Stomach smooth muscle (tissue), 2 donors: ENCODE measurements at regions not wholly inside any gene's neighbourhood (a gene's known extent, or its start where the extent isn't known, plus 50 kb on each side); places are given as distances from the start of the nearest gene placed in this dataset.

Experiments used
- H3K27ac ChIP-seq: one replicate; pipeline ENCODE4 v1.7.0; 2013; ENCODE audit warnings: mild to moderate bottlenecking, low read length, inconsistent platforms
- H3K27me3 ChIP-seq, 2 donors: one replicate each; pipeline ENCODE4 v1.7.0; 2013; ENCODE audit warnings: low read length in 2 of 2; ENCODE audit not compliant: insufficient read depth in 2 of 2, control insufficient read depth in 1 of 2
- H3K36me3 ChIP-seq, 2 donors: one replicate each; pipeline ENCODE4 v1.7.0; 2013; ENCODE audit warnings: low read length in 2 of 2; ENCODE audit not compliant: control insufficient read depth in 2 of 2, insufficient read depth in 2 of 2
- H3K4me1 ChIP-seq: one replicate; pipeline ENCODE4 v1.7.0; 2013; ENCODE audit warnings: low read length; ENCODE audit not compliant: control insufficient read depth, insufficient read depth
- H3K4me3 ChIP-seq, 2 donors: one replicate each; pipeline ENCODE4 v1.7.0; 2013; ENCODE audit warnings: low read length in 2 of 2
- H3K9ac ChIP-seq, 2 donors: one replicate each; pipeline ENCODE4 v1.7.0; 2013; ENCODE audit warnings: low read length in 2 of 2, mild to moderate bottlenecking in 1 of 2
- H3K9me3 ChIP-seq, 2 donors: one replicate each; pipeline ENCODE4 v1.7.0; 2013; ENCODE audit warnings: low read length in 2 of 2; ENCODE audit not compliant: control insufficient read depth in 2 of 2
- donor health status: healthy.
- donor health status: Pancreatic carcinoma.

DNA sequence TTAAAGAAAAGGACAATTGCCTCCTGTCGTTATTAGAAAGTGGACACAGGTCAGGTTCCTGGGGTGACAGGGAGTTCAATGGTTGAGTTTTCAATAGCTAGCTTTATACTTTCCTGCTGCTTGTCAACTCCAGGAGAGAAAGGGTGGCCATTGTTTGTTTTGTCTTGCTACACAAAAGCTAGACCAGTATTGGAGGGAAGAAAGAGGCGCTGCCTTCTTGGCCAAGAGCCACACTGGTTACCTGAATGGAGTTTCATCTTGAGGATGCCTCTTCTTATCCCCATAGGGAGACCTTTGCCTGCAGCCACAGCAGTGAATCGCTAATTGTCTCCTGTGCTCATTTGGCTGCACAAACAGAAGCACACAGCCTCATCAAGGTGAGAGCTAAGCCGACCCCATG, 279.4 kb upstream of the GRIA1 start:
- Histone ChIP-seq H3K27ac (no peak overlapping the region), H3K27me3 (peaks cover 0 to 3% of the 10 kb centered on the region in 2 donors), H3K9ac (no peak overlapping the region), H3K9me3 (peaks cover 0 to 7% of the 10 kb centered on the region in 2 donors), H3K4me1 (no peaks in the 10 kb centered on the region), H3K36me3 (no peaks in the 10 kb centered on the region), H3K4me3 (no peak overlapping the region)

DNA sequence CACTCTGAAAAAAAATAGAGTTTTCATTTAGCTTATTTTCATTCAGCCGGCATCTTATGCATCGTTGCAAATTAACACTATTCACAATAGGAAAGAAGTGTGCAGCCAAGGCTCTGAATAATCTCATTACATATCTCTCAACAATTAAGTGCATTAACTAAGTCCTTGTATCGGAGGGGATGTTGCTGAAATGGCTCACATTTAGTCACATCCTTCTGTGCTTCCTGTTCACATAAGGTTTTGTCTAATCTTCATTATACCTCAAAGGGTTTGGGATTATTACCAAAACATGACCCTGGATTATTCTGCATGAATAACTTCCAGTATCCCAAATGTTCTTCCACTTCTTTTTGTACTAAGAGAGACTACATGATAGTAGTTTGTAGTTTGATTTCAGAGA, 278.0 kb upstream of the GRIA1 start:
- H3K36me3 ChIP-seq = no peaks in the 10 kb centered on the region

DNA sequence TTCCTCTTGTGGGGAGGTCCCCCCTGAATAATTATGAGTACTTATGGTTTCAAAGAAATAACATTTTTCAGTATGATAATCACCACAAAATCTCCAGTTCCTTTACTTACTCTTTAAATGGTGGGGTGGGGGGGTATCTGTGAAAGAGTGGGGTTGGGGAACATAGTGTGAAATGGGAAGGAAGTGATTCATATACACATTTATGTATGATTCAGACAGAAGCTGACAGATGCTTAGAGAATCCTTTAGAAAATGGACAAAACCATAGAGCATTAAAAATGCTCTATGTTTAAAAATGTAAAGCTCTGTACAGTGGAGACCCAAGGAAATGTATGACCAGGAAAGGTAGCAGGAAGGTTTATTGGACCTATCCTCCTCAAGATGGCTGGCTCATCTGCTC, 267.5 kb upstream of the GRIA1 start:
- Histone ChIP-seq H3K9ac (no peak overlapping the region), H3K4me3 (no peak overlapping the region), H3K4me1 (no peaks in the 10 kb centered on the region), H3K36me3 (no peaks in the 10 kb centered on the region), H3K27me3 (no peaks in the 10 kb centered on the region), H3K27ac (no peak overlapping the region), H3K9me3 (peaks cover 0 to 3% of the 10 kb centered on the region in 2 donors)

More for the DNA sequence above, 278.0 kb upstream of the GRIA1 start:
- Histone ChIP-seq H3K27me3 (peaks cover 0 to 3% of the 10 kb centered on the region in 2 donors), H3K9me3 (peaks cover 0 to 7% of the 10 kb centered on the region in 2 donors), H3K4me1 (no peaks in the 10 kb centered on the region), H3K4me3 (no peak overlapping the region), H3K27ac (no peak overlapping the region), H3K9ac (no peak overlapping the region)

DNA sequence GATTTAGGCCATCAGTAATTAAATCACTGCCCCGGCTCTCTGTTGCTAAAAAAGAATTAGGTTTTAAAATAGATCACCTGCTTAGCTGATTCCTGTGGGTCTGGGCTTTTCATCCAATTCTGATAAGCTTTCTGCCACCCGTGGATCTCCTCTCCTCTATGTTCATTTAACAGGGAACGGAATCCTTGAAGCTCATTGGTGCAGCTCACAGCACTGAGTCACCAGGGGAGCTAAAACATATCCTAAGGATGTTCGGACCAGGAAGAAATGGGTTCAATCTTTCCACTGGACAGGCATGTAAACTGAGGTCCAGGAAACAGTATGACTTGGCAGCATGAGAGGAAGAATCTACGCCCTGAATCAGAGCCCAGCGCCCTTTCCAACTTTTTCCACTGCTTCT, 267.1 kb upstream of the GRIA1 start:
- H3K4me1 ChIP-seq = no peaks in the 10 kb centered on the region
- no peak overlapping the region for H3K9ac ChIP-seq
- H3K36me3 ChIP-seq = no peaks in the 10 kb centered on the region
- H3K4me3 ChIP-seq = no peak overlapping the region
- H3K27me3 ChIP-seq = no peaks in the 10 kb centered on the region
- H3K27ac ChIP-seq = no peak overlapping the region
- peaks cover 0 to 3% of the 10 kb centered on the region in 2 donors for H3K9me3 ChIP-seq

DNA sequence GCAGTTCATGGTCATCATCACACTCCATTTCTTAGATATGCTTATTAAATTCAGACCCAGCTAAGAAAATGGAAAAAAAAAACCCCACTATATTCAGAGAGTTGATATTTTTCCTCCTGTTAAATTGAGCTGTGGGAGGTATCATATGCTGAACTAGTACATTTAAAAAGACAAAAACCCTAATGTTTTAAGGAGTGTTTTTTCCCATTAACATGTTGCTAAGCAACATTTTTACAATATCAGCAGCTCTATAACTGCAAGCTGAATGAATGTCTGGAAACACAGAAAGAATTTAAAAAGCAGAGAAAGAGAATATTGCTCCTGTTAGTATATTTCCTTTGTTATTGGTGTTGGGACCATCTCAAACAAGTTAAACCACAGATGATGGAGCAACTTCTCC, 265.8 kb upstream of the GRIA1 start:
- Histone ChIP-seq H3K4me1 (no peaks in the 10 kb centered on the region), H3K4me3 (no peak overlapping the region), H3K9me3 (peaks cover 0 to 3% of the 10 kb centered on the region in 2 donors), H3K9ac (no peak overlapping the region), H3K27me3 (no peaks in the 10 kb centered on the region), H3K36me3 (no peaks in the 10 kb centered on the region), H3K27ac (no peak overlapping the region)

DNA sequence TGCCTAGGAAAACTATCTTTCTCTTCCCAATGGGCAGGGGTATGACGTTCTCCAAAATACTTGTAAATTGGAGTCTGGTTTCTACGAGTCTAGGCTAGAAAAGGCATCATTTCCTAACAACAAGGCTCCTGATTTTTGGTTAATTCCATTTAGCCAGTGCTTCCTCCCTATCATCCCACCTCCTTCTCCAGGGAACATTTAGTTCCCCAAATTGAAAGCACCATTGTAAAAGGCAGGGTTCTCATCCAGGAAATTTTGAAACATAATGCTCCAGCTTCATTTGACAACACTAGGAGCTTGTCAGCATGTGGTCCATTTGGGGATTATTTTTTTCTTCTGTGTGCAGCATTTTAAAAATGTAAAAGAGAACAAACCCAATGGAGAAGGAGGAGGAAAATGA, 256.5 kb upstream of the GRIA1 start:
- Histone ChIP-seq H3K27ac (no peak overlapping the region), H3K9me3 (no peaks in the 10 kb centered on the region), H3K27me3 (no peaks in the 10 kb centered on the region), H3K4me1 (no peaks in the 10 kb centered on the region), H3K4me3 (no peak overlapping the region), H3K9ac (no peak overlapping the region), H3K36me3 (no peaks in the 10 kb centered on the region)

DNA sequence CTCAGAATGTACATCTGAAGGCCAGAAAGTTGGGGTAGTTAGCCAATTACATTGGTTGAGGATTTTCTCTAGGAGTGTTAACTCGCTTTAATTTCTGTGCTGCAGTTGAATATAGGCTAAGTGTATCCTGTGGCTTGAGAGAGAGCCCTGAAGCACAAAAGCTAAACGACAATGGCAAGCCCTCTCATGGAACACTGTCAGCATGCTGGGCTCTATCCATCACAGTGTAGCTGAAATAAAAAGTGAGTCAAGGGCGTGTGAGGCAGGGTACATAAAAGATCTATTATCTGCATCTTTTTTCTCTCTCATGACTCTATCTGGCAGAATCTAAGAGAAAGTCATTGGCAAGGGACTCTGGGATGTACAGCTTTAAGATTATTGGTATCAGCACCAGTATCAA, 254.2 kb upstream of the GRIA1 start:
- H3K4me3 ChIP-seq = no peak overlapping the region
- no peak overlapping the region for H3K9ac ChIP-seq
- no peaks in the 10 kb centered on the region for H3K27me3 ChIP-seq
- no peaks in the 10 kb centered on the region for H3K9me3 ChIP-seq
- H3K4me1 ChIP-seq = no peaks in the 10 kb centered on the region
- no peak overlapping the region for H3K27ac ChIP-seq
- H3K36me3 ChIP-seq = no peaks in the 10 kb centered on the region

DNA sequence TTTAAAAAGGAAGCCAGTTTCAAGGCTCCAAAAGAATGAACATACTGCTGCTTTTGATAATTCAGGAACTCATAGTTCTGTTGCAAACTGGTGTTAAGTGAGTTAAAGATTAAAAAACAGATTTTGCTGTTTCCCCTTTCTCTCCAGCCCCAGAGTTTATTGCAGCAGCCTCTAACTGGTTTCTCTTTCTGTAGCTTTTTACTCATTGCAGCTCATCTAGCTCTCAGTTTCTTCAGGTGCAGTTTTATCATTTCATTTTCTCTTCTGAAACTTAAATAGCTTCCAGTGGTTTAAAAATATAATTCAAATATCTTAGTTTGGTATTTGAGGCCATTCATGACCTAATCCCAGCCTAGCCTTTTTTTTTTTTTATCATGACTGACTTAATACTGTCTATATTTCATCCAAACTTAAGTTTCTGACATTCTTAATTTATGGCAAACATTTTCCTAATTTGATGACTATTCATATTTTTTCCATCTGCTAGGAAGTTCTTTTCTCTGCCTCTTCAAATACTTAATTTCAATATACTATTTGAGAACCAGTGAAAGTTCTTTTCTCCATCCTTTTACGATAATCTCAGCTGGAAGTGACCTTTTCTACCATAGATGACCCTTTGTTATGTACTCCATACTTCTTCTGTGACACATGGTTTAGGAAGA, 252.7 kb upstream of the GRIA1 start:
- Histone ChIP-seq H3K9ac (no peak overlapping the region), H3K27me3 (no peaks in the 10 kb centered on the region), H3K9me3 (no peaks in the 10 kb centered on the region), H3K27ac (no peak overlapping the region), H3K4me1 (no peaks in the 10 kb centered on the region), H3K4me3 (no peak overlapping the region), H3K36me3 (no peaks in the 10 kb centered on the region)

DNA sequence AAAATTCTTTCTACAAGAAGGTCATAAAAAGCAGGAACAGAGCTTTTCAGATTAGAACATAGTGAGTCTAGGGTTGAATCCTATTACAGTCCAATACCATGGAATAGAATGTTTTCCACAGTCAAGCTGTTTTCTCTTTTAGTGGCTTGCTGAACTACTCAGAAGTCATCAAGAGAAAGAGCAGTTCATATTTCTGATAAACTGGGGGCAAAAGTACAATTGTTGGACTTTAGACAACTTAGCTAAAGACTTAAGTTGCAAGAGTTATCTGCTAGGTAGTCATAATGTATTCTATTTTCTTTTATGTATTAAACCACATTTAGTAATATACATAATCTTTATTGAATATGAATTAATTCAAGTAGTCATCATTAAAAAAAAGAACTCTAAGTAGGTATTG, 233.1 kb upstream of the GRIA1 start:
- H3K27me3 ChIP-seq = no peaks in the 10 kb centered on the region
- H3K9me3 ChIP-seq = peaks cover 0 to 5% of the 10 kb centered on the region in 2 donors
- no peaks in the 10 kb centered on the region for H3K36me3 ChIP-seq
- no peaks in the 10 kb centered on the region for H3K4me1 ChIP-seq
- no peak overlapping the region for H3K9ac ChIP-seq
- H3K27ac ChIP-seq = no peak overlapping the region
- H3K4me3 ChIP-seq = no peak overlapping the region

DNA sequence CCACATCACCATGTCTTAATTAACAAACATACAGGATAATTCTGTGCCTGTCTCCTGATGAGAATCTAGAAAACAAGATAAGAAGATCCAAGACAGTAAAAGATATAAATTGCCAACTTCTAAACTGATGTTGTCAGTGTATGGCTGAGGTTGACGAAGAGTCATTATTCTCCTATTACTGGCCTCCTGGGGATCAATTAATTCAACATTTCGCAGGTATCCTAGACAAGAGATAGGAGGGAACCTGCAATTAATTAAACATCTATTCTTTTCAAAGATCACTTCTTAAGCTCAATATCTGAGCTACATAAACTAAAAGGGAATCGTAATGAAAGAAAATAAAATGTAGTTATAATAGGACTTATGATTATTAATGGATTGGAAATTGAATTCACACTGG, 232.0 kb upstream of the GRIA1 start:
- Histone ChIP-seq H3K27me3 (no peaks in the 10 kb centered on the region), H3K9me3 (peaks cover 0 to 5% of the 10 kb centered on the region in 2 donors), H3K27ac (no peak overlapping the region), H3K4me1 (no peaks in the 10 kb centered on the region), H3K9ac (no peak overlapping the region), H3K36me3 (no peaks in the 10 kb centered on the region), H3K4me3 (no peak overlapping the region)

DNA sequence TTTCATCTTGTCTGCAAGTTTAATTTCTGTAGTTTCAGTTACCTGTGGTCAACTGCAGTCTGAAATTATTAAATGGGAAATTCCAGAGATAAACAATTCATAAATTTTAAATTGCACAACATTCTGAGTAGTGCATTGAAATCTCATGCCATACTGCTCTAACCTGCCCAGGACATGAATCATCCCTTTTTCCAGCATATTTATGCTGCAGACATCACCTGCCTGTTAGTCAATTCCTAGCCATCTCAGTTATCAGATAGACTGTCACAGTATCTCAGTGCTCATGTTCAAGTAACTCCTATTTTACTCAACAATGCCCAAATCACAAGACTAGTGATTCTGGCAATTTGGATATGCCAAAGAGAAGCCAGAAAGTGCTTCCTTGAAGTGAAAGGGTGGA, 223.0 kb upstream of the GRIA1 start:
- Histone ChIP-seq H3K9me3 (no peaks in the 10 kb centered on the region), H3K4me3 (no peak overlapping the region), H3K4me1 (no peaks in the 10 kb centered on the region), H3K27me3 (no peaks in the 10 kb centered on the region), H3K9ac (no peak overlapping the region), H3K27ac (no peak overlapping the region), H3K36me3 (no peaks in the 10 kb centered on the region)
